IPS-15b (cell line): ENCODE measurements at regions not wholly inside any gene's neighbourhood (a gene's known extent, or its start where the extent isn't known, plus 50 kb on each side); places are given as distances from the start of the nearest gene placed in this dataset.

ENCODE experiments used
- H3K27me3 ChIP-seq: one replicate; pipeline ENCODE4 v1.6.1; 2013; ENCODE audit warnings: low read length; ENCODE audit not compliant: control insufficient read depth, insufficient read depth
- H3K36me3 ChIP-seq: one replicate; pipeline ENCODE4 v1.6.1; 2013; ENCODE audit warnings: low read length; ENCODE audit not compliant: control insufficient read depth, insufficient read depth
- H3K4me1 ChIP-seq: one replicate; pipeline ENCODE4 v1.6.1; 2013; ENCODE audit warnings: mild to moderate bottlenecking, low read length; ENCODE audit not compliant: control insufficient read depth, insufficient read depth
- H3K4me3 ChIP-seq: one replicate; pipeline ENCODE4 v1.5.1; 2013; ENCODE audit warnings: low read depth, low read length
- H3K9ac ChIP-seq: one replicate; pipeline ENCODE4 v1.6.1; 2013; ENCODE audit warnings: low read depth, mild to moderate bottlenecking, low read length
- H3K9me3 ChIP-seq: one replicate; pipeline ENCODE4 v1.6.1; 2013; ENCODE audit warnings: mild to moderate bottlenecking, low read length; ENCODE audit not compliant: control insufficient read depth, insufficient read depth

GRCh38 chr1:39085174-39085573 is 59.0 kb downstream of the NDUFS5 start:
- Histone ChIP-seq H3K4me1 (peaks cover 11% of the 10 kb centered on the region), H3K36me3 (peaks cover 4% of the 10 kb centered on the region), H3K27me3 (peaks cover 17% of the 10 kb centered on the region), H3K9me3 (no peaks in the 10 kb centered on the region), H3K9ac (no peak overlapping the region), H3K4me3 (no peak overlapping the region)

DNA sequence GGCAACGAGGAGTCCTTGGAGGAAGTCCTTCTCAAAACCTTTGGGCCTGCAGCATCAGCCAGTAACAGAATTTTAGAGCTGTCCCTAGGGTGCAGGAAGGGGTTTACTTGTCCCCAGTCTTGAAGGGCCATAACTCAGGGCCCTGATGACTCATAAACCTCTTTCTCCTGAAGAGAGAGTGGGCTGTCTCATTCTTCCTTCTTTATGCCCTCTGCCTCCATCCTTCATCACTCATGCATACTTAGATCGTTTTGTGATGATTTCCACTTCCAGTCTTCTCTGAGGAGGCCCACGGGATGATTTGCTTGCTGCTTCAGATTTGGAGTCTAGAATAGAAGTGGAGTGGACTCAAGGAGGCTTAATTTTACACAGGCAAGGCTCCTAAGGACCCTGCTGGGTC is 60.2 kb downstream of the NDUFS5 start:
- Histone ChIP-seq H3K4me3 (no peak overlapping the region), H3K27me3 (peaks cover 17% of the 10 kb centered on the region), H3K36me3 (peaks cover 8% of the 10 kb centered on the region), H3K9ac (no peak overlapping the region), H3K4me1 (peaks cover 7% of the 10 kb centered on the region), H3K9me3 (no peaks in the 10 kb centered on the region)

- Histone ChIP-seq H3K9ac (no peak overlapping the region), H3K36me3 (peaks cover 8% of the 10 kb centered on the region), H3K9me3 (no peaks in the 10 kb centered on the region), H3K4me1 (peaks cover 7% of the 10 kb centered on the region), H3K27me3 (peaks cover 17% of the 10 kb centered on the region), H3K4me3 (no peak overlapping the region)
Observed at GRCh38 chr1:39086865-39087409, 60.8 kb downstream of the NDUFS5 start.

DNA sequence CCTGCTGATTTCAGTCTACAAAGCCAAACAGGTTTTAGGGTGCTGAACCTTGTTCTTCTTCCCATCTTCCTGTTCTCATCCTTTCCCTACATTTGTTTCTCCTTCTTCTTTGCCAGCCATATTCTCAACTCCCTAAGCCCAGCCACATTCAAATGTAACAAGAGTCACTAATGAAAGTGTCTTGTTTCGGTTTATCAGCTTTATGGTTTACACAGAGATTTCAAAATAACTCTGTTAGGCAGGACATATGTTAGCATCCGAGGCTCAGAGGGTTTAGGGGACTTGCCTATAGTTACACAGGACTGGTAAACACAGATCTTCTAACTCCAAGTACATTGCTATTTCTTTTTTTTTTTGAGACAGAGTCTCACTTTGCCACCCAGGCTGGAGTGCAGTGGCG is 61.3 kb downstream of the NDUFS5 start:
- Histone ChIP-seq H3K9me3 (no peaks in the 10 kb centered on the region), H3K4me3 (no peak overlapping the region), H3K4me1 (peaks cover 4% of the 10 kb centered on the region), H3K27me3 (peaks cover 12% of the 10 kb centered on the region), H3K9ac (no peak overlapping the region), H3K36me3 (peaks cover 8% of the 10 kb centered on the region)

DNA sequence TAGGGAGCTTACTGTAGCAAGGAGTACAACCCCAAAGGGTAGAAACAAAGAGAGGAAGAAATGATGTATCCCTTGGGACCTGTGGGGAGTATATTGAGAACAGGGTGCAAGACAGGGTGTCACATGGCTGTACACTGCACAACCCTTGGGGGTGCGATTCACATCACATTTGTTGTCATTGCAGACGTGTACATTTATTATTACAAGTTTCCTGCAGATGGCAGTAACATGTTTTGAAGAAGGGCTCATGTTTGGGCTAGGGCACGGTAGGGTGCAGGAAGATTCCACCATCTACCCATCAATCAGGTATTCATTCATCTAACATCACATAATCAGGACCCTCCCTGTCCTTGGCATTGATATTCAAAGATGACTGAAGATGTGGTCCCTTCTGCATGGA is 62.5 kb downstream of the NDUFS5 start:
- no peak overlapping the region for H3K4me3 ChIP-seq
- H3K27me3 ChIP-seq = no peaks in the 10 kb centered on the region
- H3K36me3 ChIP-seq = peaks cover 8% of the 10 kb centered on the region
- peaks cover 3% of the 10 kb centered on the region for H3K4me1 ChIP-seq
- no peaks in the 10 kb centered on the region for H3K9me3 ChIP-seq
- H3K9ac ChIP-seq = no peak overlapping the region

DNA sequence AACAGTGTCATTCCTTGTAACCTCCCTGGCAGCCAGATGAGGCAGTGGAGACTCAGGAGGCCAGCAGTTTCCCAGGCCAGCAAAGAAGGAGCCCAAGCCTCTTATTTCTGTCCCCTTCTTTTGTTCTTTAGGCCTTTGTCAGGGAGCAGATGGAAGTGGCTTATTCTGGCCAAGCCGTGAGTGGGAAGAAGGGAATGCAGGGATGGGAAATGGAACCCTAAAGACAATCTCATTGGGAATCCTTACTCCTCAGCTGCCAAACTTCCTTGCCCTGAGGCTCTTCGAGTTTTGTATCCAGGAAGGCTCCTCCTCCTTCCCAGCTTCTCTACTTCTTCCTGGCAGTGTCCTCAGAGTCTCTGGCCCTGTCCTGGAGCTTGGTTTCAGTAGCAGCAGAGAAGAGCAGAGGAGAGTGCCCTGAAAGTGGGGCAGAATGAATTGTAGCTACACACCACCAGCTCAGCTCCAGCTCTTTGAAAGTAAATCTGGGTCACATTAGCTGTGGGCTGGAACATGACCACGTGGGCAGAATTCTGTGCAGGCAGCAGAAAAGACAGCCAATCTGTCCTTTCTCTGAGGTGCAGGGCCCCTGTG is 63.9 kb downstream of the NDUFS5 start:
- Histone ChIP-seq H3K4me3 (no peak overlapping the region), H3K36me3 (peaks cover 8% of the 10 kb centered on the region), H3K9ac (no peak overlapping the region), H3K9me3 (no peaks in the 10 kb centered on the region), H3K27me3 (no peaks in the 10 kb centered on the region), H3K4me1 (peaks cover 3% of the 10 kb centered on the region)

DNA sequence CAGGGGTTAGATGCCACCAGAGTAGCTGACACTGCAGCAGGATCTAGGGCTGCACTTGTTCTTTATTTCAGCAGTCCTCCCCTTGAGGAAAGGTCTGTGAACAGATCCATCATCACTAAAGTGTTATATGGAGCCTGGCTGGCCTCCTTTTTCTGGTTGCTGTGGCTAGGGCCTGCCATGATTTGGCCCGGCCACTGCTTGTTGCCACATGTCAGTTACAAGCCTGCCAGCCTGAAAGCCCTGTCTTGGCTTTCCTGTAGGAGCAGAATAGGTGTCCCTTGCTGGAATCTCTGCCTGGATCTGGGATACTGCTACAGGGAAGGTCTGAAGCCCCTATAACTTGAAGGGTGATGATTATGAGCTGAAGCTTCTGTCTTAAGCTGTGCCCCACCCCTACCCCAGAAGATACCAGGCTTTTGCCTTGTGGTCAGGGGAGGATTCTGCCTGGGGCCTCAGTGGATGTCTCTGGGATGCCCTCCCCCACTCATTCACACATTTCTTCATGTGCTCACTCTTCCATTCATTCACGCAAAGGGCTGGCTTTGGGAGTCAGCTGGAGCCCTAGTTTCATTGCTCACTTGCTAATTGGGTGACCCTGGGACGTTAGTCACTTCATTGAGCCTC is 64.7 kb downstream of the NDUFS5 start:
- Histone ChIP-seq H3K9ac (no peak overlapping the region), H3K4me1 (peaks cover 3% of the 10 kb centered on the region), H3K4me3 (no peak overlapping the region), H3K36me3 (peaks cover 8% of the 10 kb centered on the region), H3K27me3 (no peaks in the 10 kb centered on the region), H3K9me3 (no peaks in the 10 kb centered on the region)

DNA sequence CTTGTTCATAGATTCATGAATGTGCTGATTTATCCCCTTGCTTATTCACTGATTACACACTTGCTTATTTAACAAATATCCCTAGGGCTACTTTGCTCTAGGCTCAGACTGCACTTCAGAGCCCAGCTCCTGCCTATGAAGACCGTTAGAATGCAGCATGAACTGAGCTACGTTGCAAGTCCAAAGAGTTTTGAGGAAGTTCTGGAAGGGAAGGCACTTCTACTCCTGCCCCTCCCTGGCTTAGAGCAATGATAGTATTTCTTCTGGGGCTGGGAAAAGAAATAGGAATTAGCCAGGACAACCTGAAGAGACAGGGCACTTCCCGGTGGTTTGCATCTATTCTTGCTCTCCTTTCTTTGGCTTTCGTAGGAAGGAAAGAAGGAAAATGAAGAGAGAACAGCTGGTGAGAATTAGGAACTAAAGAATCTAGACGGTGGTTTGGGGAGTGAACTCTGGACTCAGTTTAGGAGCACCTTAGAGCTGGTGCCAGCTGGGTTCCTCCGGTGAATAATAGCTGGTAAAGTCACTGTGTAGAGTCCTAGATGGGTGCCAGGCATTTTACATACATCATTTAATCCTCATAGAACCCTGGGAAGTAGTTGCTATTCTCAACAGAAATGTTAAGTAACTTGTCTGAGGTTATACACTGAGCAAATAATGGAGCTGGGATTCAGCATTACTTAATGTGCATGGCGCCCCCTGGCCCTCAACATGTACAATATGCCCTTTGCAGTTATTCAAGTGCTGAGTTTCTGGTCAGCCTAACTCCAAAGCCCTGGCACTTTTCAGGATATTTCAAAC is 65.9 kb downstream of the NDUFS5 start:
- Histone ChIP-seq H3K9me3 (no peaks in the 10 kb centered on the region), H3K4me3 (no peak overlapping the region), H3K9ac (no peak overlapping the region), H3K27me3 (no peaks in the 10 kb centered on the region), H3K4me1 (peaks cover 3% of the 10 kb centered on the region), H3K36me3 (peaks cover 8% of the 10 kb centered on the region)

- Histone ChIP-seq H3K9ac (no peak overlapping the region), H3K4me1 (peaks cover 3% of the 10 kb centered on the region), H3K27me3 (no peaks in the 10 kb centered on the region), H3K4me3 (no peak overlapping the region), H3K9me3 (no peaks in the 10 kb centered on the region), H3K36me3 (peaks cover 8% of the 10 kb centered on the region)
Observed at GRCh38 chr1:39094685-39095084, 68.5 kb downstream of the NDUFS5 start.

GRCh38 chr1:39098546-39099250 is 72.5 kb downstream of the NDUFS5 start:
- Histone ChIP-seq H3K9ac (no peak overlapping the region), H3K4me1 (peaks cover 8% of the 10 kb centered on the region), H3K4me3 (no peak overlapping the region), H3K9me3 (no peaks in the 10 kb centered on the region), H3K36me3 (no peaks in the 10 kb centered on the region), H3K27me3 (no peaks in the 10 kb centered on the region)

GRCh38 chr1:39102537-39103327 is 76.6 kb downstream of the NDUFS5 start:
- H3K27me3 ChIP-seq = no peaks in the 10 kb centered on the region
- H3K4me1 ChIP-seq = peaks cover 26% of the 10 kb centered on the region
- H3K4me3 ChIP-seq = peak overlapping the region; percentile 21
- no peaks in the 10 kb centered on the region for H3K36me3 ChIP-seq
- H3K9me3 ChIP-seq = no peaks in the 10 kb centered on the region
- no peak overlapping the region for H3K9ac ChIP-seq
